GM10266 (cell line): ENCODE measurements at regions not wholly inside any gene's neighbourhood (a gene's known extent, or its start where the extent isn't known, plus 50 kb on each side); places are given as distances from the start of the nearest gene placed in this dataset.

Experiments
- DNase-seq: peaks from one replicate; pipeline ENCODE4 v3.0.0; 2012; ENCODE audit errors: extremely low spot score
- TF ChIP-seq, protein P1 (sequence below): IDR thresholded peaks from 2 replicates; pipeline ENCODE4 v1.5.1; 2012; ENCODE audit warnings: mild to moderate bottlenecking, low read depth; ENCODE audit not compliant: control insufficient read depth, insufficient read depth; ENCODE audit errors: missing control alignments

DNA sequence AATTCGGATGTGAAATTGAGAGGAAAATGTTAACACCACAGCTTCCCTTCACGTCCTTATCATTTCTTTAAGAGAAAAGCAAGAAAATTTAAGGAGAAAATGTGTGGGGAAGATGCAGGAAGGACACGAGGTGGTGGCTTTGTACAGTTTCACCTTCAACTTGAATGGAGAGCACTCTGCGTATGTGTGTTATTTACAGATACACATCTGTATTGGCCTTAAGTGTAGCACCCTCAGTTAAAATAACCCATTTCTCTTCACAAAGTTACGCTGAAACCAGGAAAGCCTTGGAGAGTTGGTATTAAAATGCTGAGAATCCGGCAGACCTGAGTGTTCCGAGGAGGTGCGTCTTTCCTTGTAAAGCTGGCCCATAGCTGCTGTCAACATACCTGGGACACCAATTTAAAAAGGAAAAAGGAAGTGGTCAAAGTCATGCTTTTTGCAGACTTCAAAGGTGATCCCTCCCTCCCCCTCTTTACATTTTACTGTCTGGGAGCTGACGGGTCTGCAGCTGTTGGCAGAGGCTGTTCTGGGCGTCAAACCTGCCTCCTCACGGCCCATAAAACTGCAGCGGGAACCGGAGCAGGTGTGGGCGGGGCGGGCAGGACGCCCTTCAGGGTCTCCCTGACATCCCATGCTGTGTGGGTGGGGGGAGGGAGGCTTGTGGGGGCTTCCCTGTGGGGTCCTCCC is 61.3 kb upstream of the TBXT start:
- no peak for DNase-seq
- TF ChIP-seq, protein P1, sequence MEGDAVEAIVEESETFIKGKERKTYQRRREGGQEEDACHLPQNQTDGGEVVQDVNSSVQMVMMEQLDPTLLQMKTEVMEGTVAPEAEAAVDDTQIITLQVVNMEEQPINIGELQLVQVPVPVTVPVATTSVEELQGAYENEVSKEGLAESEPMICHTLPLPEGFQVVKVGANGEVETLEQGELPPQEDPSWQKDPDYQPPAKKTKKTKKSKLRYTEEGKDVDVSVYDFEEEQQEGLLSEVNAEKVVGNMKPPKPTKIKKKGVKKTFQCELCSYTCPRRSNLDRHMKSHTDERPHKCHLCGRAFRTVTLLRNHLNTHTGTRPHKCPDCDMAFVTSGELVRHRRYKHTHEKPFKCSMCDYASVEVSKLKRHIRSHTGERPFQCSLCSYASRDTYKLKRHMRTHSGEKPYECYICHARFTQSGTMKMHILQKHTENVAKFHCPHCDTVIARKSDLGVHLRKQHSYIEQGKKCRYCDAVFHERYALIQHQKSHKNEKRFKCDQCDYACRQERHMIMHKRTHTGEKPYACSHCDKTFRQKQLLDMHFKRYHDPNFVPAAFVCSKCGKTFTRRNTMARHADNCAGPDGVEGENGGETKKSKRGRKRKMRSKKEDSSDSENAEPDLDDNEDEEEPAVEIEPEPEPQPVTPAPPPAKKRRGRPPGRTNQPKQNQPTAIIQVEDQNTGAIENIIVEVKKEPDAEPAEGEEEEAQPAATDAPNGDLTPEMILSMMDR = no peak

DNA sequence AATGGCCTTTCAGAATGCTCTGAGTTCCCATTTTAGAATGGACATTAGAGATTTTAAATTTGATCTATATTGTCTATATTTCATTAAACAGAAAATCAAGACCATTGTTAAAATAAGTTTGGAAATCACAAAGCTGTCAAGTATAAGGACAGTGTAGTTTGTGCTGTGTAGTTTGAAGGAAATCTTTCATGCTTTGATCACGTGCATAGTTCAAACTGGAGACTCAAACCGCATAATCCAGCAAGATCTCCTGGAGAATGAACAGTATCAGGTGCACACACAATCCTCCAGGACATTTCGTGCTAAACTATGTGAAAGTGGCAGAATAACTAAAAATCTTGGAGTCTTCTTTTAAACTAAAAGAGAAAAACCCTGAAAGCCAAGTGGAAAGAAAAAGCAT is 60.8 kb upstream of the TBXT start:
- TF ChIP-seq, protein P1 = no peak
- DNase-seq = no peak

DNA sequence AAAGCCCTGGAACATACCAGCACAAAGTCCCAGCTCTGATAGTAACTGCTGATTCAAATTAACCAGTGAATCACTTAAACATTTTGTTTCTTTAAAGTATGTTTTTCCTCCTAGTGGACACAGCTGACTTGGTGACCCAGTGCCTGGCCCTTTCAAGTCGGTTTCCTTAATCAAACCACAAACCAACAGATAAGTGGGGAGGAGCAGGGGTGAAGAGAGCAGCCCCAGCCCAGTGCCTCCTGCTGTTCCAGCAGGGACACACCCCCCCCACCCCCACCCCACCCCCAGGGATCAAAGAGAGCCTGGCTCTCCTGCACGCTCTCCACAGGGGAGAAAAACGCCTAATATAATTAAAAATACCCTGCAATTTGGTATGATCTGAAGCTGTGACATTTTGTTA is 55.4 kb upstream of the TBXT start:
- no peak for DNase-seq
- TF ChIP-seq, protein P1 = no peak

DNA sequence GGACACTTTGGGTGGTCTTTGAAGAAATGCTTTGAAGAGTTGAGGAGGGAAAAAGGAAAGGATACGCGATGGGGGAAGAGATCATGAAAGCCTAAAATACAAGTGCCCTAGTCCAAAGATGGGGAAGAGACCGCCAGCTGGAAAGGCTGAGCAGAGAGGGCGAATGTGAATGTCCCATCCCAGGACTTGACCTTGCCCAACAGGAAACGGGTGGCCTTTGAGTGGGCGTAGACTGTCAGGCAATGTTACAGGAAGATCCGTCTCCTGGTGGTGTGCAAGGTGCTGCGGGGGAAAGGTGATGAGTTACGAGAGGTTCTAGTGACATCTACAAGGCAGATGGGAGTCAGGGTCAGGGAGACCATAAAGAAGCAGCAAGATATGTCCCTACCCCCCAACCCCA is 55.0 kb upstream of the TBXT start:
- DNase-seq = no peak

DNA sequence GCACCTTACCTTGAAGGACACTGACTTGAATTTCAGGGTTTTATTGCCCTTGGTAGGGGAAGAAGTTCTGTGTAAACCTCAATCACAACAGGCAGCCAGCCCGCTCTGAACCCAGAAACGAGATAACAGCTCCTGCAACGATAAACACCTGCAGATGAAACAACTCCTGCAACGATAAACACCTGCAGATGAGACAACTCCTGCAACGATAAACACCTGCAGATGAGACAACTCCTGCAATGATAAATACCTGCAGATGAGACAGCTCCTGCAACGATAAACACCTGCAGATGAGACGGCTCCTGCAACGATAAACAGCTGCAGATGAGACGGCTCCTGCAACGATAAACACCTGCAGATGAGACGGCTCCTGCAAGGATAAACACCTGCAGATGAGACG is 54.0 kb upstream of the TBXT start:
- TF ChIP-seq, protein P1 = no peak
- DNase-seq = no peak

More for the DNA sequence above, 55.0 kb upstream of the TBXT start:
- TF ChIP-seq, protein P1 = no peak

DNA sequence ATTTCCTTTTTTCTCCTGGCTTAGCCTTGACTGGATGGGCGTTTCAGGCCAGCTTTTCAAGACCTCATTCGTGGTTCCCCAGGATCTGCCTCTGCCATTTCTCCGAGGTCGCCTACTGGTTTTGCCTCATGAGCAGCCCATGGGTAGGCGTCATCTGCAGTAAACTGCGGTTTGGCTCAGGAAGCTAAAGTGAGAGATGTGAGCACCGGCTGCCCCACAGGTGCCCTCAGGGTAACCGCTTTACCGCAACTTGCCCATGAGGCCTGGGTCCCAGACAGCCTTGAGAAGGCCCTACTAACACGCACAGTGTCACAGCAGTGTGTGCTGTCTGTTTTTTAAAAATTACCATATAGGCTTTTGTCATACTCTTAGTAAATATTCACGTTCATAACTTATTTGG is 53.4 kb upstream of the TBXT start:
- DNase-seq = no peak
- TF ChIP-seq, protein P1 = no peak
